Uterus (tissue), 2 donors: ENCODE measurements at regions not wholly inside any gene's neighbourhood (a gene's known extent, or its start where the extent isn't known, plus 50 kb on each side); places are given as distances from the start of the nearest gene placed in this dataset.
"Not testable (repeated sequence)": the region's sequence is repeated elsewhere in the genome, so short reads cannot be mapped to it uniquely, and the experiment has no call there.

ENCODE experiments used
- POLR2A ChIP-seq, 2 donors: fragments of 450-650 bp; IDR thresholded peaks; one replicate each; pipeline ENCODE4 v1.6.1; 2016; ENCODE audit warnings: antibody characterized with exemption in 2 of 2, mild to moderate bottlenecking in 1 of 2, moderate library complexity in 1 of 2
- TF ChIP-seq, protein P1 (sequence below), 4 experiments: fragments of 200-600 bp in 2 of 4; fragments of 450-650 bp in 2 of 4; sonication (generic) in 2 of 4; IDR thresholded peaks; one replicate each; pipeline ENCODE4 v1.5.1; 2016 to 2019; ENCODE audit warnings: antibody characterized with exemption in 4 of 4, mild to moderate bottlenecking in 2 of 4, moderate library complexity in 1 of 4

DNA sequence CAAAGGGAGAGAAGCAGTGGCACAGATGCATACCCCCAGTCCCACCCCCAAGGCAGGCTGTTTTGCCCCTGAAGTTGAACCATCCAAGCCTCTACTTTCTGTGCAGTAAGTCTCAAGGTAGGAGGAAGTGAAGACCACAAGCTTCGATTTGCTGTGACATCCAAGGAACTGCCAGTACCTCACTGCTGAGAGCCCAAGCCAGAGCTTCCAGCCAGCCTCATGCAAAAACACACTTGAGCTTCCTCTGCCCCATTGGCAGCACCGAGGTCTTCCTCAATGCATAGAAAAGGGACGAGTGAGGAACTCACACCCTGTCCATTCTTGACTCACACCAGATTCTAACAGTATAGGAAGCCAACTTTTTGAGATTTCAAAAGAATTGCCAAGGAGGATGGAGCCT lies 311.7 kb downstream of the BCL2L11 start:
- TF ChIP-seq, protein P1, sequence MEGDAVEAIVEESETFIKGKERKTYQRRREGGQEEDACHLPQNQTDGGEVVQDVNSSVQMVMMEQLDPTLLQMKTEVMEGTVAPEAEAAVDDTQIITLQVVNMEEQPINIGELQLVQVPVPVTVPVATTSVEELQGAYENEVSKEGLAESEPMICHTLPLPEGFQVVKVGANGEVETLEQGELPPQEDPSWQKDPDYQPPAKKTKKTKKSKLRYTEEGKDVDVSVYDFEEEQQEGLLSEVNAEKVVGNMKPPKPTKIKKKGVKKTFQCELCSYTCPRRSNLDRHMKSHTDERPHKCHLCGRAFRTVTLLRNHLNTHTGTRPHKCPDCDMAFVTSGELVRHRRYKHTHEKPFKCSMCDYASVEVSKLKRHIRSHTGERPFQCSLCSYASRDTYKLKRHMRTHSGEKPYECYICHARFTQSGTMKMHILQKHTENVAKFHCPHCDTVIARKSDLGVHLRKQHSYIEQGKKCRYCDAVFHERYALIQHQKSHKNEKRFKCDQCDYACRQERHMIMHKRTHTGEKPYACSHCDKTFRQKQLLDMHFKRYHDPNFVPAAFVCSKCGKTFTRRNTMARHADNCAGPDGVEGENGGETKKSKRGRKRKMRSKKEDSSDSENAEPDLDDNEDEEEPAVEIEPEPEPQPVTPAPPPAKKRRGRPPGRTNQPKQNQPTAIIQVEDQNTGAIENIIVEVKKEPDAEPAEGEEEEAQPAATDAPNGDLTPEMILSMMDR (IDR thresholded peaks at IDR 0.05): not testable (repeated sequence)
- not testable (repeated sequence) for TF ChIP-seq POLR2A (IDR thresholded peaks at IDR 0.05)
